Activated naive CD4-positive, alpha-beta T cell treated with anti-CD3 and anti-CD28 coated beads, Interleukin-2, amount 50 U/mL, for 16 hours (primary cell): ENCODE measurements at regions not wholly inside any gene's neighbourhood (a gene's known extent, or its start where the extent isn't known, plus 50 kb on each side); places are given as distances from the start of the nearest gene placed in this dataset.

Source experiments
- DNase-seq: peaks from one replicate; pipeline ENCODE4 v3.0.0-alpha.2; 2020

- no peak for DNase-seq
These were observed 603.4 kb downstream of the PTPRU start for GRCh38 chr1:29839726-29840125.

GRCh38 chr1:29838738-29839320 is 602.5 kb downstream of the PTPRU start:
- DNase-seq, result no peak

GRCh38 chr1:29836651-29837646 is 600.6 kb downstream of the PTPRU start:
- DNase-seq, result no peak

GRCh38 chr1:29835874-29836273 is 599.6 kb downstream of the PTPRU start:
- DNase-seq, result no peak

GRCh38 chr1:29835406-29835805 is 599.1 kb downstream of the PTPRU start:
- DNase-seq, result no peak

GRCh38 chr1:29833581-29833980 is 597.3 kb downstream of the PTPRU start:
- DNase-seq, result no peak

GRCh38 chr1:29832936-29833335 is 596.6 kb downstream of the PTPRU start:
- DNase-seq, result no peak

GRCh38 chr1:29832471-29832870 is 596.1 kb downstream of the PTPRU start:
- DNase-seq, result no peak

GRCh38 chr1:29831500-29832117 is 595.3 kb downstream of the PTPRU start:
- DNase-seq, result no peak

GRCh38 chr1:29830916-29831315 is 594.6 kb downstream of the PTPRU start:
- no peak for DNase-seq

- DNase-seq, result no peak
These were observed 594.1 kb downstream of the PTPRU start for GRCh38 chr1:29830383-29830782.

GRCh38 chr1:29829448-29830344 is 593.4 kb downstream of the PTPRU start:
- no peak for DNase-seq

- no peak for DNase-seq
These were observed 592.5 kb downstream of the PTPRU start for GRCh38 chr1:29828526-29829447.

- DNase-seq, result no peak
These were observed 591.6 kb downstream of the PTPRU start for GRCh38 chr1:29827801-29828525.

GRCh38 chr1:29827237-29827750 is 591.0 kb downstream of the PTPRU start:
- no peak for DNase-seq

GRCh38 chr1:29826646-29827045 is 590.3 kb downstream of the PTPRU start:
- DNase-seq, result no peak

- no peak for DNase-seq
These were observed 589.7 kb downstream of the PTPRU start for GRCh38 chr1:29825941-29826415.

GRCh38 chr1:29825274-29825940 is 589.1 kb downstream of the PTPRU start:
- no peak for DNase-seq

- DNase-seq, result no peak
These were observed 588.4 kb downstream of the PTPRU start for GRCh38 chr1:29824511-29825273.
